ENCODE measurements at regions not wholly inside any gene's neighbourhood (a gene's known extent, or its start where the extent isn't known, plus 50 kb on each side); places are given as distances from the start of the nearest gene placed in this dataset.

DNA sequence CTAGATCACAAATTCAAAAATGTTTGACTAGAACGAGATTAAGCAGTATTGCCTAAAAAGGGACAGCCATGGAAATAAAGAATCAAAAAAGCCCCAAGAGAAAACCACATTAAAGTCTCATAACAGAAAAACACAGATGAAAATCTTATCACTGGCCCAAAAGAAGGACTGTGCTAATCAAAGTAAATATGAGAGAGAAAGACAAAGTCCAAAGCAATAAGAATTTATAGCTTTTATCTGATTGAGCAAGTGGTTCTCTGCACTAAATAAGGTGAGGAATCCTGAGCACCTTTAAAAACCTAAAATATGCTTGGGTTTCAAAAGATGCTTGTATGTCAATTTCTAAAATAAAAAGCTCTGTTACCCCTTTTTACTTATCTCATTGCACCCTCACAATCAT lies 409.3 kb downstream of the GASK1B start:
- H3K4me3 ChIP-seq (ENCODE audit: low read depth, low read length) = no peak overlapping the region
- CTCF ChIA-PET = no interaction called here
- no peak for DNase-seq (ENCODE audit: low read depth)
- no peaks in the 10 kb centered on the region for H3K36me3 ChIP-seq (ENCODE audit: control insufficient read depth, insufficient read depth, low read length)
- H3K27me3 ChIP-seq (ENCODE audit: control insufficient read depth, insufficient read depth, low read length) = no peaks in the 10 kb centered on the region
- POLR2A ChIA-PET = no interaction called here
- TF ChIP-seq, protein P1, sequence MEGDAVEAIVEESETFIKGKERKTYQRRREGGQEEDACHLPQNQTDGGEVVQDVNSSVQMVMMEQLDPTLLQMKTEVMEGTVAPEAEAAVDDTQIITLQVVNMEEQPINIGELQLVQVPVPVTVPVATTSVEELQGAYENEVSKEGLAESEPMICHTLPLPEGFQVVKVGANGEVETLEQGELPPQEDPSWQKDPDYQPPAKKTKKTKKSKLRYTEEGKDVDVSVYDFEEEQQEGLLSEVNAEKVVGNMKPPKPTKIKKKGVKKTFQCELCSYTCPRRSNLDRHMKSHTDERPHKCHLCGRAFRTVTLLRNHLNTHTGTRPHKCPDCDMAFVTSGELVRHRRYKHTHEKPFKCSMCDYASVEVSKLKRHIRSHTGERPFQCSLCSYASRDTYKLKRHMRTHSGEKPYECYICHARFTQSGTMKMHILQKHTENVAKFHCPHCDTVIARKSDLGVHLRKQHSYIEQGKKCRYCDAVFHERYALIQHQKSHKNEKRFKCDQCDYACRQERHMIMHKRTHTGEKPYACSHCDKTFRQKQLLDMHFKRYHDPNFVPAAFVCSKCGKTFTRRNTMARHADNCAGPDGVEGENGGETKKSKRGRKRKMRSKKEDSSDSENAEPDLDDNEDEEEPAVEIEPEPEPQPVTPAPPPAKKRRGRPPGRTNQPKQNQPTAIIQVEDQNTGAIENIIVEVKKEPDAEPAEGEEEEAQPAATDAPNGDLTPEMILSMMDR (IDR thresholded peaks at IDR 0.05; ENCODE audit: insufficient read depth, low read depth, low read length) = no peak

DNA sequence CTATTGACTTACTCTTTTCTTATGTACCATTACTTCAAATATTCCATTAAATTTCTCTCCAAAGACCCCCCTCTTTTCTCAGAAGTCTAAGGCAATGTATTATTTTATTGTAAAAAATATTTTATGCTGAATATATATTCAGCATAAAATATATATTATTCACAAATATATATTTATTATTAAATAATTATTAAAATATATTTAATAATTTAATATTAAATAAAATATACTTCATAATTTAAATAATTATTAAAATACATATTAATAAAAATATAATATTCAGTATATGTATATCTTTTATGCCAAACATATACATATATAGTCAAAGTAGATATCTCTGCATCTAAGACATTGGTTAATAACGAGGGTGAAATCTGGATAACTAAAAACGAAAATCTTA lies 418.4 kb downstream of the GASK1B start:
- TF ChIP-seq, protein P1 (IDR thresholded peaks at IDR 0.05; ENCODE audit: insufficient read depth, low read depth, low read length) = no peak
- CTCF ChIA-PET = no interaction called here

DNA sequence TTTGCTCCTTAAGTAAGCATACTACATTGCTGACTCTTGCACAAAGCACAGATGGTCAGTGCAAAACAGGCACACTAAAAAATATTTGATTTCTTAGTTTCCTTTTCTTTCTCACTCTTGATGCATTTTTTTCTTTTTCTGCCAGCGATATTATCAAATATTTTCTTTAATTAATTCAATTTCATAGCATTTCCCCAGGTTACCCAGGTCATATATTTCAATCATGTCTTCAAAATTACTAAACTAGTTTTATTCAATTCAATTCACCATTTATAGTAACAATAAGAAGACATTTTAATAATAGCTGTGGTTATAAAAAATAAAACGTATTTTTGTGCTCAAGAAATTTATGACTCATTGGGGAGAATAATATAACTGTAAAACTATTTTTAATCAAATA lies 421.2 kb downstream of the GASK1B start:
- Histone ChIP-seq H3K4me3 (ENCODE audit: low read depth, low read length) (no peak overlapping the region), H3K36me3 (ENCODE audit: control insufficient read depth, insufficient read depth, low read length) (no peaks in the 10 kb centered on the region), H3K27me3 (ENCODE audit: control insufficient read depth, insufficient read depth, low read length) (no peaks in the 10 kb centered on the region)
- no peak for DNase-seq (ENCODE audit: low read depth)
- POLR2A ChIA-PET = no interaction called here
- TF ChIP-seq, protein P1 (IDR thresholded peaks at IDR 0.05; ENCODE audit: insufficient read depth, low read depth, low read length) = no peak
- CTCF ChIA-PET = no interaction called here

More for the DNA sequence above, 418.4 kb downstream of the GASK1B start:
- no peak for DNase-seq (ENCODE audit: low read depth)
- POLR2A ChIA-PET = no interaction called here
- no peaks in the 10 kb centered on the region for H3K27me3 ChIP-seq (ENCODE audit: control insufficient read depth, insufficient read depth, low read length)
- no peak overlapping the region for H3K4me3 ChIP-seq (ENCODE audit: low read depth, low read length)
- H3K36me3 ChIP-seq (ENCODE audit: control insufficient read depth, insufficient read depth, low read length) = no peaks in the 10 kb centered on the region

DNA sequence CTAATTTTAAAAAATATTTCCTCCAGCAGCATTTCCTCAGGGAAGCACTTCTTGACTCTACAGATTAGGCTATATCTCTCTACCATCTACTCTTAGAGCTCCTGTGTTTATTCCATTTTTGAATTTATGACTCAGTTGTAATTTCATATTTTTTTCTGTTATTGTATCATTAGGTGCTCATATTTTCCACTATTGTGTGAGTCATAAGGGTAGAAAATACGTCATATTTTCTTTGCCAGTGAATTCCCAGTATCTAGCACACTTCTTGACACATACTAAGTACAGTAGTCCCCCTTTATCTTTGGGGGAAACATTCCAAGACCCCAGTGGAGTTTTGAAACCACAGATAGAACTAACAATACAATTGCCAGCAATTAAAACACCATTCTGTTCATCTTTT lies 431.2 kb downstream of the GASK1B start:
- no peaks in the 10 kb centered on the region for H3K27me3 ChIP-seq (ENCODE audit: control insufficient read depth, insufficient read depth, low read length)
- DNase-seq (ENCODE audit: low read depth) = no peak
- TF ChIP-seq, protein P1 (IDR thresholded peaks at IDR 0.05; ENCODE audit: insufficient read depth, low read depth, low read length) = no peak
- H3K36me3 ChIP-seq (ENCODE audit: control insufficient read depth, insufficient read depth, low read length) = no peaks in the 10 kb centered on the region
- POLR2A ChIA-PET = no interaction called here
- H3K4me3 ChIP-seq (ENCODE audit: low read depth, low read length) = no peak overlapping the region
- CTCF ChIA-PET = no interaction called here

DNA sequence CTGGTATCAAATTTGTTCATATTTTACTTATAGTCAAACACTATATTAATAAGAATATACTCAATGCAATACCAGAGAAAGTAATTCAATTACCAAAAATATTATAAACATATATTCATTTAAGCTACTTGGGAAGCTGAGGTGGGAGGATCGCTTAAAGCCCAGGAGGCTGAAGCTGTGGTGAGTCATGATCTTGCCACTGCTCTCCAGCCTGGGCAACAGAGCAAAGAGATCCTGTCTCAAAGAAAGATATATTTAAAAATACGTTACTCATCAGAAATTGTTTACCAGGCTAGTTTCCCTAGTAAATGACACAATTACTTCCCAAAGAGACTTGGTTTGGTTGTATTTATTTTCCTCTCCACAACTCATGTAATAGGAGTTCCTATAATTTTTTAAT lies 433.6 kb downstream of the GASK1B start:
- Histone ChIP-seq H3K4me3 (ENCODE audit: low read depth, low read length) (no peak overlapping the region), H3K36me3 (ENCODE audit: control insufficient read depth, insufficient read depth, low read length) (no peaks in the 10 kb centered on the region), H3K27me3 (ENCODE audit: control insufficient read depth, insufficient read depth, low read length) (no peaks in the 10 kb centered on the region)
- POLR2A ChIA-PET = no interaction called here
- no peak for DNase-seq (ENCODE audit: low read depth)
- CTCF ChIA-PET = no interaction called here
- TF ChIP-seq, protein P1 (IDR thresholded peaks at IDR 0.05; ENCODE audit: insufficient read depth, low read depth, low read length) = no peak

Data from BJ (cell line).